HG03521 (cell line): ENCODE measurements at regions not wholly inside any gene's neighbourhood (a gene's known extent, or its start where the extent isn't known, plus 50 kb on each side); places are given as distances from the start of the nearest gene placed in this dataset.
"Not testable (repeated sequence)": the region's sequence is repeated elsewhere in the genome, so short reads cannot be mapped to it uniquely, and the experiment has no call there.

ENCODE experiments used
- ATAC-seq: cut with Tn5 transposase; IDR thresholded peaks from one replicate; pipeline ENCODE4 v1.9.1; 2021; ENCODE audit warnings: mild to moderate bottlenecking, moderate library complexity; ENCODE audit not compliant: unreplicated experiment

DNA sequence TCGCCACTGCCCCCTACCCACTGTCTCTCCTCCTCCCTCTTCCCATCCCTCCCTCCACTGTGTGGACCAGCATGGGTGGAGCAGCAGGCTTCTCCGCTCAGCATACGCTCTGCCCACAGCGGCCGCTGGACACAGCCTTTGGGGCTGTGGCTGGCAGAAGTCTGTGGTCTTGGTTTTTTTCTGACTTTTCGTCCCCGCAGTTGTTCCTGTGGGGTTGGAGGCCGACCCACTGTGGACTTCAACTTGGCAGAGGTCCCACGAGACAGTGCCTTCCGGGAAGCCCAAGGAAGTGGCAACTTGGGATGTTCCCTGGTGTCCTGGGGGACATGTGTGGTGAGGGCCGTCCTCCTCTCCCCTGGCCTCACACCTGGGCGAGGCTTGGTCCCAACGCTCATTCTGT, 162.5 kb upstream of the C1orf174 start:
- ATAC-seq = no peak

GRCh38 chr1:4062992-4063391, 162.9 kb upstream of the C1orf174 start:
- ATAC-seq = no peak

DNA sequence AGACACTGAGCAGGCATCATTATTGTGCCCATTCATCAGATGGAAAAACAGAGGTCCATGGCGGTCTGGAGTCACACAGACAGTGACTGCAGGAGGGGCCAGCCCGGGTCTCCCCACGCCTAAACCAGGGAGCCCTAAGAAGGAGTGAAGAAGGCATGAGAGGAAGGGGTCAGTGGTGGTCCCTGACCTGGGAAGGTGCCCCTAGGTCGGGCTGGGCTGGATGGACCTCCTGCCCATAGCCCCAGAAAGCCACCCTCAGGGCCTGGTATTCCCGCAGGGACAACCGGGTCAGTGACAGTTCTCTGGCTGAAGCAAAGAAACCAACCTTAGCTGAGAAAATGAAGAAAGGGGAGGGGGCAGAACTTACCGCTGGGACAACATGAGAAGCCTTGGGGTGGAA, 163.4 kb upstream of the C1orf174 start:
- no peak for ATAC-seq

DNA sequence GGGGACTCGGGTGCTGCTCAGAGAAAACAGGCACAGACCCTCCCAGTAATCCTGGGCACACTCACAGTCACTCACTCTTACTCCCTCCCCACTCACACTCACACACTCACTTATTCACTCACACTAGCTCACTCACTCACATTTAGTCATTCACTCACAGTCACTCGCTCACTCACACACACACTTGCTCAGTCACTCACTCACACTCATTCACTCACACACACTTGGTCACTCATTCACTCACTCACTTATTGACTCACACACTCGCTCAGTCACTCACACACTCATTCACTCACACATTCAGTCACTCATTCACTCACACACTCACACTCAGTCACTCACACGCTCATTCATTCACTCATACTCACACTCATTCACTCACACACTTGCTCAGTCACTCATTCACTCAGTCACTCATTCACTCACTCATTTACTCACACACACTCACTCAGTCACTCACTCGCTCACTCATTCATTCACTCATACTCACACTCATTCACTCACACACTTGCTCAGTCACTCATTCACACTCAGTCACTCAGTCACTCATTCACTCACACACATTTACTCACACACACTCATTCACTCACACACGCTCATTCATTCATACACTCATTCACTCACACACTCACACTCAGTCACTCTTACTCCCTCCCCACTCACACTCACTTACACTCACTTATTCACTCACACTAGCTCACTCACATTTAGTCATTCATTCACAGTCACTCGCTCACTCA, 164.2 kb upstream of the C1orf174 start:
- ATAC-seq = no peak

DNA sequence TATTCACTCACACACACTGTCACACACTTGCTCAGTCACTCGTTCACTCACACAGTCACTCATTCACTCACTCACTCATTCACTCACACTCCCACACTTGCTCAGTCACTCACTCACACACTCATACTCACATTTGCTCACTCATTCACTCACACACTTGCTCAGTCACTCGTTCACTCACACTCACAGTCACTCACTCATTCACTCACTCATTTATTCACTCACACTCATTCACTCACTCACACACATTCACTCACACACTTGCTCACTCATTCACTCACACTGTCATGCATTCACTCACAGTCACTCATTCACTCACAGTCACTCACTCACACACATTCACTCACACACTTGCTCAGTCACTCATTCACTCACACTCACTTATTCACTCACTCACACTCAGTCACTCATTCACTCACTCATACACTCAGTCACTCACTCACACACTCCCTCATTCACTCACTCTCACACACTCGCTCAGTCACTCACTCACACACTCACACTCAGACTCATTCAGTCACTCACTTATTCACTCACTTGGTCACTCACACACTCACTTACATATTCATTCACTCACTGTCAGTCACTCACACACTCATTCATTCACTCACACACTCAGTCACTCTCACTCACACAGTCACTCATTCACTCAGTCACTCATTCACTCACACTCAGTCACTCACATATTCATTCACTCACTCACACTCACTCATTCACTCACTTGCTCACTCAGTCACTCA, 167.0 kb upstream of the C1orf174 start:
- ATAC-seq = no peak

DNA sequence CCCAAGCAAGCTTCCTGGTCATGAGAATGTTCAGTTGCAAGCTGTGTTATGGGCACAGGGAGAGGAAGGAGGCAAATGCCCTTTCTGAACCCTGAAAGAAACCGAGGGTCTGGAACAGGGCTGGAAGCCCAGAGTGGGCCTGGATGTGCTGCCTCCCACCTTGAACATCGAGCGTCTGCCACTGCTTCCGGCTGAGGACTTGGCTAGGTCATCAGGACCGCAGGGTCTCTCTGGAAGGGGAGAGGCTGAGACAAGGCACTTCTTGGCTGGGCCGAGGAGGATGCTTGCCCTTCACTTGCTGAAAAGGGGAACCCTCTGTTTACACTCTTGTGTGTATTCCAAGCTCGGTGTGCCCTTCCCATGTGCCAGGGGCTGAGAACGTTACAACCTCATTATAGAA, 168.0 kb upstream of the C1orf174 start:
- no peak for ATAC-seq

DNA sequence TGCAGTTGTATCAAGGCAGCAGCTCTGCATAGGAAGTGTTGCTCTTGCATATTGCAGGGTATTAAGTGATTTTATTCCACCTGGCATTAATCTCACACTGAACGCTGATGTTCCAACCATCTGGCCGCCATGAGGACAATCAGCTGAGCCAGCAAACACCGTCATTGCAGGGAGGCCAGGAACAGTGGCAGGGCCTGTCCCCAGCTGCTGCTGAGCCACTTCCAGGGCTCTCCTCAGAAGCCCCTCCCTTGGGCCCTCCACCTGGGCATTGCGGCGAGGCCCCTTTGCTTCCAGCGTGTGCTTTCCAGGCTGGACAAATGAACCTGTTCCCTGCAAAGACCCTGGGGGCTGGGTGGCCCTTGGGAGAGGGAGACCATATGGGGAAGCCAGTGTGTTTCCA, 171.6 kb upstream of the C1orf174 start:
- no peak for ATAC-seq

GRCh38 chr1:4072481-4073153, 172.5 kb upstream of the C1orf174 start:
- ATAC-seq = no peak

DNA sequence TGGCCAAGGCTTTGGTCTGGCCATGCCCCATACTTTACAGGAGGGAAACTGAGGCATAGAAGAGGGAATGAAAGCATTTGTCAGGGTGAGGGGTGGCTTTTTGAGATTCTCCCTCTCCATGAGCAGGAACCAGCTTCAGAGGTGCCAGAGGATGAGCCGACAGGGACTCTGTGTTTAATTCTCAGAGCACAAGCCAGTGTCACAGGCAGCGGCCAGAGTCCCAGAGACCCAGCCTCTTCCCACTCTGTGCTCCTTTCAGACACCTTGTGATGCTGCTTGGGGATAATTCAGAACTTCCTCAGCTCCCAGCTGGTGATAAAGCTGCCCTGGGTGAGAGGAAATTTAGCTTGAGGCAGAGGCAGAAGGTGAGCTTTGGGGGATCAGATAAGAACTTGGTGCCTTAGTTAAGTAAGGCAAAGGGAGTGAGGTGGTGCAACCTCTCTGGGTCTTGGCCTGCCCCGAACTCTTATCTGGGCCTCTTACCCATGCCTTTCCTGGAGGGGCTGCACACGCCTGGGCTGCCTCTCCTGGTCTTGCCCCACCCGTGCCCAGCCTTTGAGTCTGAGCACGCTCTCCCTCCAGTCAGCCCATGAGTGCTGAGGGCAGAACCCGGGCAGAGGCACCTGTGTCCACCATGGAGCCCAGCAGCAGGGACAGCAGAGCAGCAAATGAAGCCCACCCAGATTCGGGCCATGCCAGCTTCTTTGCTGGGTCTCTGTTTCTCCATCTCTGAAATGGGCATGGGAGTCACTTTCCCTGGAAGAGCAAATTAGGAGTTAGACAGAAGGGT, 175.6 kb upstream of the C1orf174 start:
- ATAC-seq = no peak

DNA sequence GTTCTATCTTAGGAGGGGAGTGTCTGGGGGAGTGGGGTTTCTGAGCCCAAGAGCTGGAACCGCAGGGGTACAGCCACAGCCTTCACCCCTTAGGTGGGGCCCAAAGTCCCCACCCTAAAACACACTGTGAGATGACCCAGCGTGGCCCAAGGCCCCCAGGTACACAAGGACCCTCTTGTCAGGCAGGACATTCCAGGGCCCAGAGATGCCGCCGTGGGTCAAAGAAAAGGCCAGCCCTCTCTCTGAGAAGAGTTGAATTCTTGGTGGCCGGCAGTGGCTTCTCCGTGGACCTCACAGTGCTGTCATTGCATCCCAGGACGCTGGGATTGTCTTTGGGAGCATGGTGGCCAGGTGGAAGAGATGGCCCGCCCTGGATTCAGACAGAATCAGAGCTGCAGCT, 176.3 kb upstream of the C1orf174 start:
- ATAC-seq = no peak

GRCh38 chr1:4078091-4078962, 178.3 kb upstream of the C1orf174 start:
- not testable (repeated sequence) for ATAC-seq

DNA sequence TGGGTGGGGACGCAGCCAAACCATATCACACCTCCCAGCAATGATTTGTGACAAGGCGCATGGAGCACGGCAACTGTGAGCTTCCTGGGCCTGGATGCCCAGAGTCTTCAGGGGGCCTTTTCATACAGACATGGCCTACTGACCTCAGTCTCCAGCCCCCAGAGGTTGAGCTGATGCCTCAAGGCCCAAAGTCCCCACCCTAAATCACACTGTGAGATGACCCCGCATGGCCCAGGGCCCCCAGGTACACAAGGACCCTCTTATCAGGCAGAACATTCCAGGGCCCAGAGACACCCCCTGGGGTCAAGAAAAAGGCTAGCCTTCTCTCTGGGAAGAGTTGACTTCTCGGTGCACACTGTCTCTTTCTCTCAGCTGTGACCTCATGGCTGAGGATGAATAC, 179.7 kb upstream of the C1orf174 start:
- no peak for ATAC-seq

DNA sequence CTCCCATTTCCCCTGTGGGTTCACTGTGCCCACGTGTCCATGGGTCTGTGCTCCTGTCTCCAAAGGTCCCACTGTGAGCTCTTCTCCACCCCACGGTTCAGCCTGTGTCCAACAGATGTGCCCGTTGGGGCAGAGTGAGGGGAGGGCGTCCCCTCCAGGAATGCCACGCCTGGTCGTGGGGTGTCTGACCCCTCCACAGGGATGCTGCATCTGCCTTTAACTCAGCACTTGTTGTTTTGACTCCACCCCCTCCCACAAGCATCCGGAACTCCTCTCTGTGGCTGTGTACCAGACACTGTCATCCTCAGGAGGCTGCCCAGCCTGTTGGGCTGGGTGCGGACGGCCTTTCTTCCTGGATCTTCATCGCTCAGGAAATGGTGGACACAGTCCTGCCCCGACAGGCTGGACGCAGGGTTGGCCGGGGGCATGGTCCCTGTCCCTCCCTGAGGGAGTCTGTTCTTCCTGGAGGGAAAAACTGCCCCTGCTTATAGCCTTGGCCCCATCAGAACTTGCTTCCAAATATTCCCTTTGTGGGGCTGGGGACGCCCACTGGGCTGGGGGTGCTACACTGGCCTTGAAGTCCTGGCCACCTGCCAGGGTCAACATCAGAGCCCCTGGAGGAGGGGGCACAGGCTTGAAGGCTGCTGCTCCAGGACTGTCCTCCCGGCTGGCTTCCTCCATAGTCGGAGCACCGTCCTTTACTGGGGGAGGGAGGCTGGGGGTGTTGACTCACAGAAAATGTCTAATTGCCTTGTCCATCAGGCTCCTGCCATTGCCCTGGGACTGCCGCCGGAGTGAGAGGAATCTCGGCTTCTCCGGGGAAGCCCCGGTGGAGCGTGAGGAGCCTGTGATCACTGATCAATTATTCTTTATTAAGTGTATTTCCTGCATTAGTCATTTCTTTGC, 182.0 kb upstream of the C1orf174 start:
- no peak for ATAC-seq

DNA sequence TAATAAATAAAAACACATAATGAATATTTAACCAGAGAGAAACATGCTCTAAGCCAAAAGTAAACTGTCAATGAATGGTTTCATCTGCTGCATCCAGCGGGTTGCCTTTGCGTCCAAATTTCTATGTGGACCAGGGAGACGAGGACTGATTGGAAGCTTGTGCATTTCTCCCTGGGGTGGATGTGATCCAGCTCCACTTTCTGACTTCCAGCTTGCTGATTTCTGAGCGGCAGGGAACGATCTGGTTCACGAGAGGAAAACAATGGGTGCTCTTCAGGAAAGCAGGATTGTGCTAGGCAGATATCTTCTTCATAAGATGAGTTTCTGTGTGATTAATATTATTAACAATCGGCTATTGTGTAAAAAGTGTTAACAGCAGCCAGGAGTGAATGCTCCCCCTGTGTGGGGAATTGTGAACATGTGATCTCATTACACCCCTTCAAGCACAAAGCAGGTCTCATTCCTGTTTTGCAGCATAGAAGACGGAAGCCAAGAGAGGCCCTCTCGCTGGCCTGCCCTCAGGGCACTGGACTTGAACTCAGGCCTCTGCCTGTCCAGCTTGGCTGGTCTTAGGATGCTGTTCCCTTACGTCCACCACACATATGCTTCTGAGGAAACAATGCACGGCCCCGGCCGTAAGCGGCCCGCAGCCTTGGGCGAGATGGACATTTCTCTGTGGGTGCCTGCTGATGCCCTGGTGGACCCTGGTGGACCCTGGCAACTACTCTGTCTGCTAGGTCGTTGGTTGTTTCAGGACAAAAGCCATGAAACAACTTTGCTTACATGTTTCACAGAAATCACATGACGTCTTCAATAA, 183.4 kb upstream of the C1orf174 start:
- ATAC-seq = no peak

DNA sequence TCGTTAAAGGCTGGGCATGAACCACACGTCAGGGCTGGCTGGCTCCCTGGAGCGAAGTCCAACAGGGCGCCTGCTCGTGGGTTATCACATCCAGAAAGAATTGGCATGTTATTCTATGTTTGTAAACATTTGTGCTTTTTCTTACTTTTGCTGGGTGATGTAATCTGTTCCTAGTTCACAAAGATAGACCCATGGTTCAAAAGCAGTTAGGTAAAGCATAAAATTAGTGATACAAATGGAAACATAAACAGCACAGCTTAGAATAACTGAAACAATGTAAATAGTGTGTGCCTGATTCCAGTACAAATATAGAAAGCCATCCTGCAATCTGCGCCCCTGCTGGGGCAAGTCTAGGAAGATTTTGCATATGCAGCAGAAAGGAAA, 184.0 kb upstream of the C1orf174 start:
- ATAC-seq = no peak

- no peak for ATAC-seq
These were observed 184.4 kb upstream of the C1orf174 start for GRCh38 chr1:4084446-4084845.

DNA sequence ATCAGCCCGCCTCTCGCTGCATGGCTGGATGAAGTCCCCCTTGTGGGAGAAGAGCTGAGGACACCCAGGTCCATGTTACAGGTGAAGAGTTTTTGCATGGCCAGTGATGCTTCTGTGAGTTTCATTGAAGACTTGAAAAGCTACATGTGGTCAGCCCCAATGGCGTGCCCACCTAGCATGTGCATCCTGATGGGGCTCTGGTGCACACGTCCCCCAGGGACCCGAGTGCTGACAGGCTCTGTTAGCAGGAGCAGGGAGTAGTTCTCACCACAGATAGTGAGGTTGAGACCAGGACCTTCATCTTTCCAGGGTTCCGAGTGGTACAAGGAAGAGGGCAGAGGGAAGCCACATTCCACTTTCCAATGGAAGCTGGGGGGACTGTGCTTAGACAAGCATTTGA, 184.8 kb upstream of the C1orf174 start:
- ATAC-seq = no peak

GRCh38 chr1:4085546-4085945, 185.5 kb upstream of the C1orf174 start:
- ATAC-seq = no peak
